ENCODE measurements at regions not wholly inside any gene's neighbourhood (a gene's known extent, or its start where the extent isn't known, plus 50 kb on each side); places are given as distances from the start of the nearest gene placed in this dataset.

DNA sequence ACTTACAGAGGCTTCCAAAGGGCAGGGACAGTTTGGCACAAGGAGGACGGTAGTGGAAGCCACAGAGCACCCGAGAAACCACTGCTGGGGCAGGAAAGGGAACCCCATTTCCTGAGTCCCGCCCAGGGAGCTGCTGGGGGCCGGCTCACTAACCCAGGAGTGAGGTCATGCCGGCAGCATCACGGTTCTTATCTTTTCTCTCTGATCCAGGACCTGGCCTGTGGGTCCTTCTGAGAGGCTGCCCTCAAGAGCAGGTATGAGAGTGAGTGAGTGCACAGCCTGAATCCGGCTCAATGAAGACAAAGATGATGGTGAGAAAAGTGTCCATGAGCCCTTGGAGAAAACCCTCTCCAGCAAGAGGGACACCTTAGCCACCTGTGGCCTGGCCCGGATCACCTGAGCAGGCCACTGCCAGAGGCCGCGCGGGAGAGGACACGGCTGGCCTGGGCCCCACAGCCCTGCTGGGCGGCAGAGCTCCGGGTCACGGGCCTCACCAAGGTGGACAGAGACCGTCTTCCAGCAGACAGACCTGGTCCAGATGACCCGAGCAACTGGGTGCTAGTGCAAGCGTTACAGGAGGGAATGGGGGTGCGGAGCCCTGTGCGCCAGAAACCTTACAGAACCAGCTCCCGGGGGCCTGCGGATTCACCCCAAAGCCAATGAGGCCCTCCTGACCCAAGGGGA is 94.9 kb downstream of the RIPK4 start:
- DNase-seq (ENCODE audit: low spot score): no peak

GRCh38 chr21:41671212-41671762 is 95.6 kb downstream of the RIPK4 start:
- DNase-seq (ENCODE audit: low spot score): no peak

- DNase-seq (ENCODE audit: low spot score): peak; percentile 51
Observed at GRCh38 chr21:41670056-41670805, 96.6 kb downstream of the RIPK4 start.

DNA sequence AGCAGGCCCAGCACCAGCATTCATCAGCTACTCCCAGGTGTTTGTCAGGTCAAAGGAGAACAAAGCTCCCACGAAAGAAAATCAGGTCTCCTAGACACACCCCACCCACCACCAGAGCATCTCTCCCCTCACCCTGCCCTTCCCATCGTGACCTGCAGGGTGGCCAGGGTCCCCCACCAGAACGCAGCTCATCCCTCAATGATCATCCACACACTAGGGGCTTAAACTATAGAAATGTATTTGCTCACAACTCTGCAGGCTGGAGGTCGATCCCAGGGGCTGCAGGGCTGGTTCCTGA is 97.4 kb downstream of the RIPK4 start:
- DNase-seq (ENCODE audit: low spot score): no peak

DNA sequence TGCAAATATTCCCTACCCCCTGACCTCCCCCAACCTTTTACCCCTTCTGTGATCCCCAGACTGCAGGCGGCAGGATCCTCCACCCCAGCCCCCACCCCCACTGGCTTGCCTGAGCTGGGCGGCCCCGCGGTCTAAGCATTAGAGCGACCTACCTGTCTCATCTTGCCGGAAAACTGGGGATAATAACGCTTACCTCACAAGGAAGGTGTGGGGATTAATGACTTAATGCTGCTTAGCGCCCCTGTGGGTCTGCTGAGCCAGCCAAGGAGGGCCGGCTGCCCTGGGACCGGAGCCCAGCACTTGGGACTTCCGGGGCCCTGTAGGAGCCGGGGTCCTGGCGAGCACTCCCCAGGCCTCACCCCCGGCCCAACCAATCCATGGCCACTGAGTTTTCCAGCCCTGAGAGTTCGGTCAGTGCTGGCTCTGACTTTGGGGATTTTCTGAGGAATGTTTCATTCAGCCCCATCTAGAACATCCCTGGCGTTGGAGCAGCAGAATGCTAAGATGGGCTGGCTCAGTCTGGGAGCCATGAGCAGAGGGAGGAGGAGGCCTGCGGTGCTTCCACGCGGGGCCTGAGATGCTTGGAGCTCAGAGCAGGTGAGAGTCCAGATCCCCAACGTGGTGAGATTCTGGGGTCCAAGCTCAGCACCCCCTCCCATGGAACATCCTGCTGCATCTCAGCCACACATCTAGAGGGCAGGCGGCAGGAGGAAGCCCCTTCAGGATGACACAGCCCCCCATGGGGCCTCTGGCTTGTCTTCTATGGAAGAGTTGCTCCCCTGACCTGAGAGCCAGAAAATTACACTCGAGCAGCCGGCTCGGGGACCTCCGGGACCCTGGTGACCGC is 97.9 kb downstream of the RIPK4 start:
- DNase-seq (ENCODE audit: low spot score): peak; percentile 81

GRCh38 chr21:41668051-41668541 is 98.8 kb downstream of the RIPK4 start:
- DNase-seq (ENCODE audit: low spot score): peak; percentile 39

GRCh38 chr21:41667136-41667535 is 99.7 kb downstream of the RIPK4 start:
- no peak for DNase-seq (ENCODE audit: low spot score)

DNA sequence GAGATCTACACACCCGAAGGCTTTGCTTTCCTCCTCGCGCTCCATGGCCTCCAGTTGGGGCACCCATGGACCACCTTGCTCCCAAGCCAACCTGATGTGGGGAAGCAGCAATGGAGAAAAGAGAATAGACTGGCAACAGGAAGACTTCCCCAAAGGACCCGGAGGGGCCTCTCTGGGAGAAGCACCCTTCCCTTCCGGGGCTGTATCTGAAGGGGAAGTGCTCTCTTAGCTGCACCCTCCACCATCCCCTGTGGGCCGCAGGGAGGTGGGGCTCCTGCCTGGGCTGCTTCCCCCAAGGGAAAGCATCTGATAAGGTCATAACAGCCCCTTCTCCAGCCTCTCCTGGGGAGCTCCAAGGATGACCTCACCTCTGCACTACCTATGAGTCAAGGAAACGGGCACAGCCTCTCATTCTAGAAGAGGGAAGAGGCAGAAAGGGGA is 100.2 kb downstream of the RIPK4 start:
- DNase-seq (ENCODE audit: low spot score): peak; percentile 84

DNA sequence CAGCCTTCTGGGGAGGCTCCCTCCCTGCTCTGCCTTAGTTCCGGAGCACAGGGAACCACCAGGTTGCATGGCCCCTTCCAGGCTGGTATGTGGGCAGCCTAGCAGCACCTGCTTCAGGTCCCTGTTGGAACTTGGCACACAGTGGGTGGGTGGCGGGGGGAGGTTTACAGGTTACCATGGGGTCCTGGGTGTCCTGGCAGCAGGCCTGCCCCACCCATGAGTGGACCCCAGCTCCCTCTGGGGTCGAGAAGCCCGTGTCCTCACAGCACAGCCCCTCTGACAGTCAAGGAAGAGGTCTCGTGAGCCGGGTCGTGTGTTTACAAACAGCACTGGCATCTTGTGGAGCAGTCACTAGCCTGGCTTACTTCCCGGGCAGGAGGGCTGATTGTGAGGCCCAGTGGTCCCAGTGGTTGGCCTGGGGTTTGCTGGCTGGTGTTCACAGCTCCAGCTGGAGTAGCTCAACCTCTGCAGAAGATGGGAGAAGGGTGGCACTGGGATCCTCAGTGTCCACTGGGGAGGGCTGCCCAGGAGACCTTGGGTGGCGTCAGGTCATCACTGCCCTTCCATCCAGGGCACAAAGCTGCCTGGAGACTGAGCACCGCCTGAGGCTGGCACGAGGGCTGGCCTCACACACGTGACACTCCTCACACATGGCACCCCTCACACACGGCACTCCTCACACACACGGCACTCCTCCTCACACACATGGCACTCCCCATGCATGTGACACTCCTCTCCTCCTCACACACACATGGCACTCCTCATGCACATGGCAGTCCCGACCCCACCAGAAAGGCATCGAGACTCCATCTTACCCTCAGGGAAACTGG is 100.9 kb downstream of the RIPK4 start:
- peak; percentile 77 for DNase-seq (ENCODE audit: low spot score)

GRCh38 chr21:41664881-41665765 is 101.7 kb downstream of the RIPK4 start:
- peak; percentile 60 for DNase-seq (ENCODE audit: low spot score)

GRCh38 chr21:41663805-41664788 is 102.8 kb downstream of the RIPK4 start:
- peak; percentile 62 for DNase-seq (ENCODE audit: low spot score)

- peak; percentile 67 for DNase-seq (ENCODE audit: low spot score)
Observed at GRCh38 chr21:41662761-41663160, 104.1 kb downstream of the RIPK4 start.

GRCh38 chr21:41662161-41662560 is 104.7 kb downstream of the RIPK4 start:
- peak; percentile 47 for DNase-seq (ENCODE audit: low spot score)

DNA sequence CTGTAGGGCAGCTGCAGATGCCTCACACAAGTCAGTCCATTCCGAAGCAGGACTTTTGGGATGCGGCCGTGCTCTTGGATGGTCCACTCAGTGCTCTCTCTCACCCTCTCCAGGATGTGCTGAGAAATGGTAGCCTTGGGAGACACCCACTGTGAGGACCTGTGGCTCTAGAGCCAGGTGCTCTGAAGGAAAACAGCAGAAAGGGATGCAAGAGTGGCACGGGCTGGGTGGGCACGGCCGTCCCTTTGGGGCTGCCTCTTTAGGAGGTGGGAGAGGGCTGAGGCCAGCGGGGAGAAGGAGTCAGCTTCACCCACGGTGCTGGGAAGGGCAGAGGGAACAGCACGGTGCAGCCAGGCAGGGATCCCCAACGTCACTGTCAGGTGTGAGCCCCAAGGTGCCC is 106.1 kb downstream of the RIPK4 start:
- DNase-seq (ENCODE audit: low spot score): peak; percentile 41

GRCh38 chr21:41659791-41660560 is 106.9 kb downstream of the RIPK4 start:
- peak; percentile 91 for DNase-seq (ENCODE audit: low spot score)

DNA sequence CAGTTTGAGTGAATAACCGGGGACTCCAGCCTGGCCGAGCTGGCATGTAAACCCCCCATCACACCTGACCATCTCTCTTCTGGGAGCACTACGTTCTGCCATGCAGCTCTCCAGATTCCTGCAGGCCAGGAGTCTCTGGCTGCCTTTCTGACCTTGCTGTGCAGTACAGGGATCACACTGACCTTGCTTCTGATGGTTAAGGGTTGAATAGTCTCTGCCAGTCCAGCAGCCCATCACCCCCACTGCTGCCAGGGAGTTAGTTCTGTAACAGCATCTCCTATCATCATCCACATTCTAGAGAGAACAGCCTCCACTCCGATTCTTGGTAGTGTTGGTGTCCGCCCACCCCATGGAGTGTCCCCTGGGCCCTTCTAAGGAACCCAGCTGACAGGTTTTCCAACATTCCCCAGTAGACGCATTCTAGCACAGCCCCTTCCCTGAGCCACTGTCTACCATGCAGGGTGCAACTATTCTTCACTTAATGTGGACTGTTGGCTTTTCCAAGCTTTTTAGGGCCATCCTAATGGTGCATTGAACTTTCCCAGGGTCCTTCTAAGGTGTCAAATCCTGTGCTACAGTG is 109.8 kb downstream of the RIPK4 start:
- peak; percentile 51 for DNase-seq (ENCODE audit: low spot score)

DNA sequence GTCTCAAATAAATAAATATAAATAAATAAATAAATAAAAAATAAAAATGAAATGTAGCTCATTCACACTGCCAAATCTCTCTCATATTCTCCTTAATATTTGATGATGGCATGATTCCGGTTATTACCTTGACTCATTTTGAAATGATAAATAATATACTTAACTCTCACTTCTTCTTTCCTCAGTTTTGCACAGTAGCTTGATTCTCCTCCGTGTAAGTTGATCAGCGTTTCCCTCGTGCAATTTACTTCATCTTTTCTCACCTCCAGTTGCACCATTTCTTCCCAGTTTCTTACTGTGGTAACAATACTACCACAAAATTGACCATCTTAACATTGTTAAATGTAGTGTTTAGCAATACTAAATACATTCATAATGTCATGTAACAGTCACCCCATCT is 111.6 kb downstream of the RIPK4 start:
- no peak for DNase-seq (ENCODE audit: low spot score)

All from mesenteric fat pad (tissue), 1 donor.